ENCODE measurements at regions not wholly inside any gene's neighbourhood (a gene's known extent, or its start where the extent isn't known, plus 50 kb on each side); places are given as distances from the start of the nearest gene placed in this dataset.
"Not testable (repeated sequence)": the region's sequence is repeated elsewhere in the genome, so short reads cannot be mapped to it uniquely, and the experiment has no call there.

DNA sequence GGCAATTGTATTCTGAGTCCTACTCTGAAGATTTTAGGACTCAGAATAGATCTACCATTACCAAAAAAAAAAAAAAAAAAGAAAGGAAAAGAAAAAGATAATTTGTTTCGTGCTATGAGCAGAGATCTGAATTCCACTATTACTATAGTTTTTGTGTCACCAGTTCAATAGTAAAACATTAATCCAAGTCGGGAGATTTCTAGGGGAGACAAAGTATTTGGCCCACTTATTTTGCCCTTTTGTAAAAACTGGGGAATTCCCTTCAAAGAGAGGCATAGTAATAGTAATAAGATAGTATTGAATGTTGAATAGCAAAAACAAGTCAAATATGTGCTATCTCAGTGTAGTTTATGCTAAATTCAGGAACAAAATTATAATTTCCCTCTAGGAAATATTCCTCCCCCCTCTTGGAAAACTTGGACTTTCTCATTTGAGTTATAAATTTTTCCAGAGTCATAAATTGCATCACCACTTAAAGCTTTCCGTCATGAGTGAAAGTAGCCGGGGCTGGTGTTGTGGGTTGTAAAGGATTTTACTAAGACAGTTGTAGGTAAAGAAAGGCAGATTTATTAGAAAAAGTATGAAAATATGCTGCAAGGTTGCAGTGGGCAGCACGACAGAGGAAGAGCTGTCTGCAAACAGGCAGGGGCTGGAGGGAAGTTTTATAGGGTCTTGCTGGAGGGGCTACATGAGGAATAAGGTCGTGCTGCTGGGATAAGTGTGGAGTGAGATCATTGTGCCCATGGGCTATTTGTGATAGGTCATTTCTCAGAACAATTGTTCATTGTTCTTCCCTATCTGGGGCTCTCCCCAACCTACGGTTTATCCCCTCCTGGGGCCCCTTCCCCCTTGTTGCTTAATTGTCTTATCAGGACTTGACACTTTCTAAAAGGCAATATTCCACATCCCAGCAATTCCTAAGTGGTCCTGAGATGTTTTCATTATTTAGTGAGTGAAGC lies 1009.9 kb downstream of the PLA2G4A start:
- DNase-seq (ENCODE audit: low spot score): no peak

DNA sequence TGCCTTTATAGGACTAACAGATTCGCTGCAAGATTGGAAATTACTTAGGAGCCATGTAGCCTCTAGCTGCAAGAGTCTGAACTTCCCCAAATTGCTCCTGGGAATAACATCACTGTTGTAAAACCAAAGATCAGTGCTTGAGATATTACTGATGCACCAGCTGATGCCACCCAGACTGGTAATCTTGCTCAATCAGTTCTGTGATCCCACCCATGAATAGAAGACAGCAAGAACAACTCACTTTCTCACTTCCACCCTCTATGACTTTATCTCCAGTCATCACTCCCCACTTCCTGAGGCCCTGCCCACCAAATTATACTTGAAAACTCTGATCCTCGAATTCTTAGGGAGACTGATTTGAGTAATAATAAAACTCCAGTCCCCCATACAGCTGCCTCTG lies 1011.1 kb downstream of the PLA2G4A start:
- no peak for DNase-seq (ENCODE audit: low spot score)

DNA sequence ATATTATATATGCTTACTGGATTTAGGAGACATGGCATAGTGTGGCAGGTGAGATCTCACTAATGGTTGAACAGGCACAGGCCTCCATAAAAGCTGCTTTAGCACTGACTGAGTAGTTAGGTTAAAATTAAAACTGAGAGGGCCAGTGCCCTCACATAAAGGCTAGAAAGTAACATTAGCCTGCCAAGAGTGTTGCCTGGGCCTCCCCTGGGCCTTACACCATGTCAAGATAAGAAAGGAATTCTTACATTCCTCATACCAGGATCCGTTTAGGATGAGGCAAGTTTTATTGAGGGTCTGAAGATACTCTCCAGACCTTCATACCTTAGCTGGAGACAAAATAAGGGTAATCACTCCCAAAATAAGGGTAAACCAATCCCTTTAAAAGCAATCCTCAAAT lies 1011.8 kb downstream of the PLA2G4A start:
- DNase-seq (ENCODE audit: low spot score): no peak

DNA sequence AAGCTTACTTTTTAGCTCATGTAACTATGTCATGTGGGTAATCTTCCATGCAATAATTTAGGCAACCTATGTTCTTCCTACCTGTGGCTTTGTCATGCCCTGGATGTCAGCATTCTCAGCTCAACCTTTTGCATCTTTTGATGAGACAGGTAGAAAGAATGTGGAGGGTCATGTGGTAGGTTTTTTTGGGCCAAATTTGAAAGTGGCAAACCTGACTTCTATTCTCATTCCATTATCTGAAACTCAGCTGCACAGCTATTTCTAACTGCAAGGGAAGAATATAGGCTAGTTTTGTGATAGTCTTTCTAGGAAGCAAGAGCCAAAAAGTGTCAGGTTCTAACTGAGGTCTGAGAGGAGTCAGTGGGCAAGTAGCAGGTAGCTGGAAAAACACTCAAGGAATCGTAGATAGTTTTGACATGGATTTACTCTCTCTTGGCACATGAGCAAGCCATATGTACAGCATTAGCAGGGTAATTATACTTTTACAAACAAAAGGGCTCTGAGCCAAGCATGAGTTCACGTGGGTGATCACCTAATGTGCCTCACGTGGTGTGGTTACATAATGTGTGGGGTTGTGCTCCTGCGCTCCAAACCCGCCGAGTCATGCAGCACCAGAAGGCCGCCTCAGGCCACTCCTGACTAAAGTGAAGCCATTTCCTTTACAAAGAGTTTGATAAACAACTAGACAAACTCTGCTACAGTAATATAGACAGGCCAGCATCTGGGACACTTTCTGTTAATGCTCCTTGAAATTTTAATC lies 1013.8 kb downstream of the PLA2G4A start:
- DNase-seq (ENCODE audit: low spot score): no peak

DNA sequence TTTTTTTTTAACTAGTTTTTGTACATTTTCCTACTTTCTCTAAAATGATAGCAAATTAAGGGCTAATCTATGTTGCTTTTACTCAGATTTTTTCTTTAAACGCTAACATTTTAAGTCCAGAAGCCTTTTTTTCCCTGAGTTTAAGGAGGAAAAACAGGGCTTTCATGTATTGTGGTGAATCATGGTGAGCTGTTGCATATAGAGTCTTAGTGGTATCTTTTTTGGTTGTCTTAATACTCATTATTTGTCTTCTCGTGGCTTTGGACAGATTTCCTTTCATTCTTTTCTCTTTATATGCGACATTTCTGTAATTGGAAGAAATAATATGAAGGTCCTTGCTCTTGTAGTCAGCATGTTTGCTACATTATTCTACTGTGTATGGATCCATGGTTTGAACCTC lies 1015.6 kb downstream of the PLA2G4A start:
- no peak for DNase-seq (ENCODE audit: low spot score)

DNA sequence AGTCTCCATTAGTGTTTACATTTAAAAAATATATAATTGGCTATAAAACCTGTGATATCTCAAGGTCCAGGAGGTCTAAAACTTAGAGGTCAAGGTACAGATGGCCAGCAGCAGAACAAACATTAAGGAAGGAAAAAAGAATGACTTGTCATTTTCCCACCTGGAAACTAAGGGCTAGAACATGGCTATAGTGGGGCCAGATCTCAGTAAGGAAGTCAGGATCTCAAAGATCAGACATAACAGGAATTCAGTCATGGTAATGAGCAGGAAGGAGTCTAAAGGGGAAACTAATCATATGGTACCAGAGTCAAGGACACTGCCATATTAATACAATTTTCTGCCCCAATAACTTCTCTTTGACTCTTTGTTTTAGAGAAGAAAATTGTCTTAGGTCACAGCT lies 1018.8 kb downstream of the PLA2G4A start:
- no peak for DNase-seq (ENCODE audit: low spot score)

DNA sequence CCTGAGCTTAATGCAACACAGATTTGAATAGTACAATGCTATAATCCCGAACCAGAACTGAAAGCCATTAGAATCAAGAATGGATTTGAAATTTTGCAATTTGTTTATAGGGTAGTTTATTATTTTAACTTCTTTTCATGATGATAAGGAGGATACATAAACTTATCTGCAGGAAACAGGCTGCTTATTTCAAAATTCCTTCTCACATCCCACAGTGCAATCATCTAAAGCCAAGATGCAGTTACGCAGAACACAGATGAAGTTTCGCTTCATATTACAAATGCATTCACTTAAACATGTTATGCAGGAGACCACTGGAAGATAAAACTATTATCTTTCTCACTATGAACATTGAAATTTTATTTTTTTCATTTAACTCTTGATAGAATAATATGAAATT lies 1019.6 kb downstream of the PLA2G4A start:
- no peak for DNase-seq (ENCODE audit: low spot score)

DNA sequence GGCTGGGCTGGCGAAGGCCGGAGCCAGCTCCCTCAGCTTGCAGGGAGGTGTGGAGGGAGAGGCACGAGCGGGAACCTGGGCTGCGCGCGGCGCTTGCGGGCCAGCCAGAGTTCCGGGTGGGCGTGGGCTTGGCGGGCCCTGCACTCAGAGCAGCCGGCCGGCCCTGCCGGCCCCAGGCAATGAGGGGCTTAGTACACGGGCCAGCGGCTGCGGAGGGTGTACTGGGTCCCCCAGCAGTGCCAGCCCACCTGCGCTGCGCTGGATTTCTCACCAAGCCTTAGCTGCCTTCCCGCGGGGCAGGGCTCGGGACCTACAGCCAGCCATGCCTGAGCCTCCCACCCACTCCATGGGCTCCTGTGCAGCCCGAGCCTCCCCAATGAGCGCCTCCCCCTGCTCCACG lies 1021.4 kb downstream of the PLA2G4A start:
- DNase-seq (ENCODE audit: low spot score): not testable (repeated sequence)

DNA sequence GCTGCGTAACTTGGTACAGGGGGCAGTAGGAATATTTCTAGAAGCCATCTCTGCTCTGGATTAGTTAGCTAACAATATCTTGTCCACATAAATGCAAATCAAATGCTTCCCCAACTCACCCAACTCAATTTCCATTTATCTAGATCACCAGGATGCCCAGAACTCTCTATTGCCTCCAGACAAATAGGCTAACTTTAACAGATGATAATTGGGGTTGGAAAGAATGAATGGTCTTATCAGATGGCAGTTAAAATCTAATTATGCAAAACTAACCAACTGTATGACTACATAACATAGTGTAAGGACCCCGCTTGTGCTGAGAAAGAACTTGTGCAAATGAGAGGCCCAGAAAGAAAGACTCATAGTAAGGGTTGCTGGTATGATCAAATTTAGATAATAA lies 1024.8 kb downstream of the PLA2G4A start:
- no peak for DNase-seq (ENCODE audit: low spot score)

DNA sequence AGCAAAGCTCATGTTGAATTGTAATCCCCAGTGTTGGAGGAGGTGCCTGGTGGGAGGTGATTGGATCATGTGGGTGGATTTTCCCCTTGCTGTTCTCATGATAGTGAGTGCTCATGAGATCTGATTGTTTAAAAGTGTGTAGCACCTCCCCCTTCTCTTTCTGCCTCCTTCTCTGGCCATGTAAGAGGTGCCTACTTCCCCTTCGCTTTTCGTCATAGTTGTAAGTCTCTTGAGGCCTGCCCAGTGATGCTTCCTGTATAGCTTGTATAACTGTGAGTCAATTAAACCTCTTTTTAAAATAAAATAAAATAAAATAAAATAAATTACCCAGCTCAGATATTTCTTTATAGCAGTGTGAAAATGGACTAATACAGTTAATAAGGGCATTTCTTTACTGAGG lies 1025.7 kb downstream of the PLA2G4A start:
- DNase-seq (ENCODE audit: low spot score): no peak

DNA sequence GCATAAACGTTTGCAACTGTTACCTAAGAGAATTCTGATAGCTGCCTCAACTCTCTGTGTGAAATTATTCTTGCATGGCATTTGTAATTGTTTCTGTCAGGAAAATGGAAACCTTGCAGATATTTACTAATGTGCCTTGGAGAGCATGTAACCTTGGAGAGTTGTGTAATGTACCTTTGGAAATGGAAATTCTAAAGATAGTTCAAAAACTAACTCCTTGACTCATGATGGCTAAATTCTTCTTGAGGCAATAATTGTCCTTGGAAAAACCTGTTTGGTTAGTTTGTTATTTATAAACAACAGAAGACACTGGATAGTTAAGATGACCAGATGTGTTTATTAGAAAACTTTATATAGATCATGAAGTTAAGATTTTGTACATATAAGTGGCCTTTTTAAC lies 1033.8 kb downstream of the PLA2G4A start:
- DNase-seq (ENCODE audit: low spot score): no peak

DNA sequence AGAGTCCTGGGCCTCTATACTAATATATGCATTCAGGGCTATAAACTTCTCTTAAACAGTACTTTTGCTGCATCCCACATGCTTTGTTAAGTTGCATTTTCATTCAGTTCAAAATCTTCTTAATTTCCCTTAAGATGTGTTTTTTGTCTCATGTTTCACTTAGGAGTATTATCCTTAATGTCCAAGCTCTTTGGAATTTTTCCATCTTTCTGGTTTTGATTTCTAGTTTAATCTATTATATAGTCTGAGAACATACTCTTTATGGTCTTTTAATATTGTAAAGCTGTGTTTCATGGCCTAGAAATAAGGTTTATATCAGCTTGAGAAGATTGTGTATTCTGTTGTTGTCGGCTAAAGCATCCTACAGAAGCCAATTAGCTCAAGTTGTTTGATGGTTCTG lies 1041.8 kb downstream of the PLA2G4A start:
- no peak for DNase-seq (ENCODE audit: low spot score)

DNA sequence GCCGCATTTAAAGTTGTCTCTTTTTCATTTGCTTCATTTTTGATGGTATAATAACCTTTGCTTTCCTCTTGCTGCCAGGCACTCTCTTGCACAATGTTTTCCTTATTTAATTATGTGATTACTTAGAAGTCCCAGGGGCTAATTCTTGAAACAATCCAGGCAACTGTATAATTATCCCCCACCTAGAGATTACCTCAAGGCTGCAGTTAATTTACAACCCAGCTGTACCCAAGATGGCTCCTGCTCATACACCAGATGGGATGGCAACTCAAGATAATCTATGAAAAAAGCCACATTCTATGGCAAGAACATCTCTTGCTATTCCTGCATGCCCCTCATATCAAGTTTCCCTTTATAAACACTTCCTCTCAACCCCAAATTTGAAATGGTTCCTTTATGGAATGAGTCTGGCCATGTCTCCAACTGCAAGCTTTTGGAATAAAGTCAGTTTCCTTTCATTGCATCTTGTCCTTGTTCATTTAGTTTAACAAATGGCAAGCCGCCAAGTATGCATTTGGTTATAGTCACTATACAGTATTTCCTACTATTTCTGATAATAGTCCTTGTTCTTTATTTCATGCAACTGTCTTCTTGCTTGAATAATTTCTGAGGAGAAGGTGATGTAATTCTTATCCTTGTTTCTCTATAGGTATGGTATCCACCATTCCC lies 1042.6 kb downstream of the PLA2G4A start:
- no peak for DNase-seq (ENCODE audit: low spot score)

DNA sequence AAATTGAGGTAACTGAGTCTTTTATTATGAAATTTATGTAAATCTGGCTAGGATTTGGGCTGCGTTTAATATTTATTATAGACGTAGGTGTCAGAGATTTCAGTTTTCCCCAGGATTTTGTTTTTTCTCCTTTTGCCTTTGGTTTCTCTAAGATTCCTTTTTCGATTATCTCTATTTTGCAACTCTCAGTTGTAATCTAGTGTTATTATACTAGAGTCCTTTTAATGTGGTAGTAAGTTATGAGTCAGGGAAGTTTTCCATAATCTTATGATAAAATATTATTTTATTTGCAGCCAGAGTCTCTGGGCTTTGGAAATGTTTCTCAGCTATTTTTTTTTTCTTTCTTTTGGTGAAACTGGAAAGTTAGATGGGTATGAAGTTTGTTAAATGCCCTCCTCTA lies 1043.8 kb downstream of the PLA2G4A start:
- DNase-seq (ENCODE audit: low spot score): no peak

DNA sequence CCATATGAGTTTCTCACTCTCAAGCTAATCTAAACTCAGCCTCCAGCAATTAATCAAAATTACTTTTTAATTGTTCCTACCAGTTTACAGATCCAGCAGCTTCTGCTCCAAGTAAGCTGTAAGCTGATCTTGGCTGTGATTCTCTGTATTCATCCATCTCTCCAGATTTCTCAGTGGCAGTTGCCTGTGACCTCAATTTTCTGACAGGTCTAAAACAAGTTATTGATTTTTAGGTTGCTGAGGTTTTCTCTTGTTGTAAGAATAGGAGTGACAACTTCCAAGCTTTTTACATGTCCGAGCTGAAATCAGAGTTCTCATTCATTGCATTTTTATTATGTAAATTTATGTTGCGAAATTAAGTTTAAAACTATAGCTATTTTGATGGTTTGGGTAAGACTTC lies 1044.4 kb downstream of the PLA2G4A start:
- no peak for DNase-seq (ENCODE audit: low spot score)

DNA sequence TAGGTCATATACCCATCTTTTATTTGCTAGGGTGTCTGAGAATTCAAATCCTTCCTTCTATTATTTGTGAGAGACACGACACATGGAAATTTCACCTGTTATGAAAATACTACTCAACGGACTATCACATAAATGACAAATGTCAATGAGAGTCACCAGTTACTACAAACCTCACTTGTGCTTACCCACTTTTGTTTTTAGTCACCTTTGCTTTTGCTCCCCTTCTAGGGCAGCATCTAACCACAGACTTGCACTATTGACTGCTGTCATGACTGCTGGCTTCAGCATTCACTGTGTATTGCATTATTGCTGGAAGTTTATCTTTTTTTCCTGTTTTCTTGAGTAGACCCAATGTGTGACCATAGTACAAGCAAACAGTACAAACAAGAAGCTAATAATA lies 1048.0 kb downstream of the PLA2G4A start:
- DNase-seq (ENCODE audit: low spot score): no peak

DNA sequence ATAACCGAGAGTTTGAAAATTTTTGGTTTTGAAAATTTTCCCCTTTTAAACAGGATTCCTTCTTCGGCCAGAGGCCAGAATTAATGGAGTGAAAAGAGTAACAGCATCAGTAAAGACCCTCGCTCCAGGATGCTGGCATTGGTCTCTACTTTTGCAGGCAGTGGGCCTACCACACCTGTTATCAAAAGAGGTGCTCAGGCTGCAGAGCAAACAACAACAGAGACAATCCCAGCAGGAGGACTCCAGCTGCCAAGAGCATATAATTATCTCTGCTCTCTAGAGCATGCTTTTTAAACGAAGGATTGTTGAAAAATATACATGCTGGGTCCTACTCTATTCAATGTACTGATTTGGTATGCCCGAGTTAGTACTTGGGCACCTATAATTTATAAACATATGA lies 1048.5 kb downstream of the PLA2G4A start:
- no peak for DNase-seq (ENCODE audit: low spot score)

DNA sequence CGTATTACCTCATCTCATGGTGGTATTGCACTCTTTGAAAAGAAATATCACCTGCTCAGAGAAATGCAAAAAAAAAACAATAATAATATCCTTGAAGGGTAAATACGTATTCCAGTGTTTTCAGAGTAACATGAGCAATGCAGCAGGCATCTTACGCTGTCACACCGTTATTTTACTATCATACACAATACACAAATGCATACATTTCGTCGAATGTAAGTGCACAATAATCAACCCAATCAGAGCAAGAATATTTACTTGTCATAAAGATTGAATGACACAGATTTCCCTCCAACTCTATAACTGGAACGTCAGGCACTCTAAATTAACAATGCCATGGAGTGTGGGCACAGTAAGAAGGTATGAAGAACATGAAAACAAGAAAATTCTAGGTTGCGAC lies 1050.1 kb downstream of the PLA2G4A start:
- no peak for DNase-seq (ENCODE audit: low spot score)

DNA sequence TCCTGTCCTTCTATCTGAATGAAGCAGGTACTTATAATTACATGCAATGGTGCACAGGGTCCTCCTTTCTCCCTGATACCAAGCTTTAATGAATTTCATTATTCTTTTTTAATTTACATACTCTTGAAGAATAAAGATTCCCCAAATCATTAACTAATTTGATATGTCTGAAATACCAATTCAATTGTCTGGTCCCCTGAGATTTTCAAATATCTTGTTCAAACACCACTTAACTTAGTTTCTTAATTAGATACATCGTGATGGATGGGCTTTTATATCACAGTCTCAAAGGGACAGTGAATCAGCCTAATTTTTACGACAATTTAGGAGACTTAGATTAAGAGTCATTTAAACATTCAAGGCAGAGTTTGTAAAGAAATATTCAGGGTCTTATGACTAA lies 1054.6 kb downstream of the PLA2G4A start:
- no peak for DNase-seq (ENCODE audit: low spot score)

DNA sequence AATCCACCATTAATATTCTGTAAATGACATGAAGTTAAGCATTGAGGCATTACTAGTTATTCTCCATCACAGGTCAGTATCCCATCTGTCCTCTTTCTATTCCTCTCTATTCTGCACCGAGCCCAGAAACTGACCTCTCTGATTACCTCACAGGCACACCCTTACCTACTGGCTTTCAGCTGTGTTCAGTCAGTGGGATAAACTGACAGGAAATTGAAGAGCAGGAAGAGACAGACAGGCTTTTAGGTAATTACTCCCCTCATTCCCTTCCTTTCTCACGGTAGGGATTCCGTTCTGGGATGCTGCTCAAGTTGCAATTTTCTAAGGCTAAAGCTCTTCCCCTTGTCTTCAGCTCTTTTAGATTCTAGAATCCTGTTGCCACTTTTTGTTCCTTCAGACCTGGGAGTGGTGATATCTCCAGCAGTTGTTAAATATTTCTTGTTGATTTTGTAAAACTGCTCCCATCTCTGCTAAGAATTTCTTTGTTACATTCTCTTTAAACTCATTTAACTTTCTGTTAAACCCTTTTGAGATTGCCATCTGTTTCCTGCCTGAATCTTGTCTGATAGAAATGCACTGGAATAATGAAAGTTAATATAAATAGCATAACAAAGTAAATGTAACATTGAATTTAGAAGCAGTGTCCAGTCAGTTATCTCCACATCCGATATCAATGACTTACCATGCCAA lies 1063.4 kb downstream of the PLA2G4A start:
- no peak for DNase-seq (ENCODE audit: low spot score)

DNA sequence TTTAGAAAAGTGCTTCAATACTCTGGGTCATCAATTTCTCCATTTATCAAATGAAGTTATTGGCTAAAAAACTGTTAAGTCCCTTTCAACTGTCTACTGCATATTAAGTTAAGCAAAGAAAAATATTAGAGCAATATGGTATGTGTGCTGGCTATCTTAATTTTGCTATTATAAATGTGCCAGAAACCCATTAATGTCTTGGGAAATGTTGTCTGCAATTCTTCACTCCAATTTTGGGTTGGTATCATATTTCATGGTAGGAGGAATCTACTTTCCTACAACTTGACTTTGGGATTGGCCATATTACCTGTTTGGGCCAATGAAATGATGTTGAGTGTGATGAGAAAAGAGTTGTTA lies 1063.9 kb downstream of the PLA2G4A start:
- no peak for DNase-seq (ENCODE audit: low spot score)

DNA sequence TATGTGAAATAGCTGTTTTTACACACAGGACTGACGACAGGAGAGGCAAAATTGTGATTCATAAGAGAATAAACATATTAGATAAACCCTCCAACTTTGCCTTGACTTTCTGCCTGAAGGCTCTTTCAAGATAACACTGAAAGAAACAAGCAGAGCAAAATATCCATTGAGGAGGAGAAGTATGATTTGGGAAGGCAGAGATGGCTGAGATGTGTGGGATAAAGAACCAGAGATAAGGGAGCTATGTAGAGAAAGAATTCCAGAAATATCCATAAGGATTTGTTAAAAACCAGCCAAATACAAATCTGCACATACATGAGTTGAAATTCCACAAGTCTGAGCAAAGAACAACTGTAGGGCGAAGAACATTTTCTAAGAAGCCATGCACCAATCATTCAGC lies 1064.7 kb downstream of the PLA2G4A start:
- no peak for DNase-seq (ENCODE audit: low spot score)
